Thymus (tissue), 11 donors: ENCODE measurements at regions not wholly inside any gene's neighbourhood (a gene's known extent, or its start where the extent isn't known, plus 50 kb on each side); places are given as distances from the start of the nearest gene placed in this dataset.

Source experiments
- DNase-seq, 9 donors: peaks; one replicate each; pipeline ENCODE4 v3.0.0-alpha.2; 2013; ENCODE audit warnings: low spot score in 9 of 9, low read depth in 6 of 9, missing footprints in 1 of 9
- H3K27ac ChIP-seq, 2 donors: one replicate each; pipeline ENCODE4 v1.5.1; 2013; ENCODE audit warnings: control low read depth in 1 of 2, low read depth in 1 of 2, low read length in 1 of 2, mild to moderate bottlenecking in 1 of 2, moderate library complexity in 1 of 2
- H3K27me3 ChIP-seq, 2 donors: one replicate each; pipeline ENCODE4 v1.5.1; 2013; ENCODE audit warnings: low read length in 1 of 2; ENCODE audit not compliant: control insufficient read depth in 2 of 2, insufficient read depth in 1 of 2
- H3K36me3 ChIP-seq, 2 donors: one replicate each; pipeline ENCODE4 v1.5.1; 2013; ENCODE audit warnings: low read length in 1 of 2, mild to moderate bottlenecking in 1 of 2, moderate library complexity in 1 of 2; ENCODE audit not compliant: control insufficient read depth in 2 of 2, insufficient read depth in 2 of 2
- H3K4me1 ChIP-seq, 2 donors: one replicate each; pipeline ENCODE4 v1.5.1; 2013; ENCODE audit warnings: low read length in 2 of 2; ENCODE audit not compliant: control insufficient read depth in 2 of 2, insufficient read depth in 2 of 2
- H3K4me3 ChIP-seq, 2 donors: one replicate each; pipeline ENCODE4 v1.5.1; 2013; ENCODE audit warnings: low read length in 2 of 2, control low read depth in 1 of 2, mild to moderate bottlenecking in 1 of 2
- H3K9me3 ChIP-seq, 2 donors: one replicate each; pipeline ENCODE4 v1.5.1; 2013; ENCODE audit warnings: low read length in 1 of 2, mild to moderate bottlenecking in 1 of 2; ENCODE audit not compliant: control insufficient read depth in 2 of 2, insufficient read depth in 1 of 2
- WGBS: extraction: QIAGEN DNeasy Blood & Tissue Kit; methylation state at CpG from one replicate; pipeline ENCODE4 v1.1.7; 2013; 5-methylcytosine and 5-hydroxymethylcytosine counted together
- donor health status: healthy.

- no peaks in the 10 kb centered on the region for H3K9me3 ChIP-seq
- no peaks in the 10 kb centered on the region for H3K36me3 ChIP-seq
- no peak overlapping the region for H3K27ac ChIP-seq
- no peak overlapping the region for H3K4me3 ChIP-seq
- H3K4me1 ChIP-seq, result no peaks in the 10 kb centered on the region
- no peaks in the 10 kb centered on the region for H3K27me3 ChIP-seq
- WGBS, result 94% methylated on average over 1 of the region's 1 CpG
- no peak for DNase-seq
Observed at GRCh38 chr5:145495196-145495595, 339.9 kb downstream of the PRELID2 start.

GRCh38 chr5:145493435-145493834 lies 341.7 kb downstream of the PRELID2 start:
- no peak overlapping the region for H3K4me3 ChIP-seq

GRCh38 chr5:145489516-145489915 lies 345.6 kb downstream of the PRELID2 start:
- Histone ChIP-seq H3K9me3 (no peaks in the 10 kb centered on the region), H3K27ac (no peak overlapping the region), H3K27me3 (no peaks in the 10 kb centered on the region), H3K36me3 (no peaks in the 10 kb centered on the region), H3K4me3 (no peak overlapping the region), H3K4me1 (no peaks in the 10 kb centered on the region)
- no peak for DNase-seq
- WGBS, result 84% methylated on average over 3 of the region's 3 CpGs

More at GRCh38 chr5:145493435-145493834, 341.7 kb downstream of the PRELID2 start:
- 89% methylated on average over 3 of the region's 3 CpGs for WGBS
- Histone ChIP-seq H3K27ac (no peak overlapping the region), H3K27me3 (no peaks in the 10 kb centered on the region), H3K36me3 (no peaks in the 10 kb centered on the region), H3K9me3 (no peaks in the 10 kb centered on the region), H3K4me1 (no peaks in the 10 kb centered on the region)
- no peak for DNase-seq

GRCh38 chr5:145484158-145484557 lies 351.0 kb downstream of the PRELID2 start:
- Histone ChIP-seq H3K36me3 (no peaks in the 10 kb centered on the region), H3K4me1 (no peaks in the 10 kb centered on the region), H3K4me3 (no peak overlapping the region), H3K9me3 (no peaks in the 10 kb centered on the region), H3K27ac (no peak overlapping the region), H3K27me3 (no peaks in the 10 kb centered on the region)
- DNase-seq, result no peak
- WGBS, result 95% methylated on average over 1 of the region's 1 CpG

GRCh38 chr5:145483212-145483611 lies 351.9 kb downstream of the PRELID2 start:
- Histone ChIP-seq H3K27ac (no peak overlapping the region), H3K9me3 (no peaks in the 10 kb centered on the region), H3K4me3 (no peak overlapping the region), H3K4me1 (no peaks in the 10 kb centered on the region), H3K27me3 (no peaks in the 10 kb centered on the region), H3K36me3 (no peaks in the 10 kb centered on the region)
- no peak for DNase-seq

- H3K27ac ChIP-seq, result no peak overlapping the region
- no peaks in the 10 kb centered on the region for H3K36me3 ChIP-seq
- H3K9me3 ChIP-seq, result no peaks in the 10 kb centered on the region
- H3K4me3 ChIP-seq, result no peak overlapping the region
- no peak for DNase-seq
- H3K27me3 ChIP-seq, result no peaks in the 10 kb centered on the region
- 99% methylated on average over 1 of the region's 1 CpG for WGBS
- H3K4me1 ChIP-seq, result no peaks in the 10 kb centered on the region
Observed at GRCh38 chr5:145479857-145480256, 355.3 kb downstream of the PRELID2 start.

- no peaks in the 10 kb centered on the region for H3K9me3 ChIP-seq
- no peak for DNase-seq
- no peaks in the 10 kb centered on the region for H3K27me3 ChIP-seq
- H3K4me3 ChIP-seq, result no peak overlapping the region
- WGBS, result 77% methylated on average over 4 of the region's 4 CpGs
- H3K36me3 ChIP-seq, result no peaks in the 10 kb centered on the region
- no peaks in the 10 kb centered on the region for H3K4me1 ChIP-seq
- H3K27ac ChIP-seq, result no peak overlapping the region
Observed at GRCh38 chr5:145479271-145479670, 355.9 kb downstream of the PRELID2 start.

- no peaks in the 10 kb centered on the region for H3K36me3 ChIP-seq
- no peak for DNase-seq
- WGBS, result 92% methylated on average over 2 of the region's 2 CpGs
- no peaks in the 10 kb centered on the region for H3K9me3 ChIP-seq
- H3K27ac ChIP-seq, result no peak overlapping the region
- no peaks in the 10 kb centered on the region for H3K4me1 ChIP-seq
- H3K27me3 ChIP-seq, result no peaks in the 10 kb centered on the region
- no peak overlapping the region for H3K4me3 ChIP-seq
Observed at GRCh38 chr5:145478651-145479050, 356.5 kb downstream of the PRELID2 start.

GRCh38 chr5:145473042-145473642 lies 362.0 kb downstream of the PRELID2 start:
- no peak overlapping the region for H3K4me3 ChIP-seq
- H3K36me3 ChIP-seq, result no peaks in the 10 kb centered on the region
- no peak overlapping the region for H3K27ac ChIP-seq
- H3K9me3 ChIP-seq, result no peaks in the 10 kb centered on the region
- no peak for DNase-seq
- no peaks in the 10 kb centered on the region for H3K27me3 ChIP-seq
- WGBS, result 94% methylated on average over 3 of the region's 3 CpGs
- H3K4me1 ChIP-seq, result no peaks in the 10 kb centered on the region
